Skeletal muscle tissue (tissue), 3 donors: ENCODE measurements at regions not wholly inside any gene's neighbourhood (a gene's known extent, or its start where the extent isn't known, plus 50 kb on each side); places are given as distances from the start of the nearest gene placed in this dataset.

Source experiments
- H3K27ac ChIP-seq: one replicate; pipeline ENCODE4 v1.7.0; 2013; ENCODE audit warnings: mild to moderate bottlenecking, low read depth, low read length, inconsistent platforms
- H3K27me3 ChIP-seq, 3 donors: one replicate each; pipeline ENCODE4 v1.7.0; 2013; ENCODE audit warnings: low read length in 3 of 3; ENCODE audit not compliant: control insufficient read depth in 3 of 3, insufficient read depth in 3 of 3
- H3K36me3 ChIP-seq, 3 donors: one replicate each; pipeline ENCODE4 v1.7.0; 2013; ENCODE audit warnings: low read length in 3 of 3; ENCODE audit not compliant: control insufficient read depth in 3 of 3, insufficient read depth in 3 of 3
- H3K4me1 ChIP-seq, 3 donors: one replicate each; pipeline ENCODE4 v1.7.0; 2013; ENCODE audit warnings: low read length in 3 of 3, mild to moderate bottlenecking in 3 of 3; ENCODE audit not compliant: control insufficient read depth in 3 of 3, insufficient read depth in 3 of 3
- H3K4me3 ChIP-seq, 3 donors: one replicate each; pipeline ENCODE4 v1.7.0; 2013; ENCODE audit warnings: low read length in 3 of 3
- H3K9ac ChIP-seq, 3 donors: one replicate each; pipeline ENCODE4 v1.7.0; 2013; ENCODE audit warnings: low read length in 3 of 3, mild to moderate bottlenecking in 3 of 3, moderate library complexity in 2 of 3, low read depth in 1 of 3
- H3K9me3 ChIP-seq, 3 donors: one replicate each; pipeline ENCODE4 v1.7.0; 2013; ENCODE audit warnings: low read length in 3 of 3; ENCODE audit not compliant: control insufficient read depth in 3 of 3
- donor health status: Osteomylitis.

DNA sequence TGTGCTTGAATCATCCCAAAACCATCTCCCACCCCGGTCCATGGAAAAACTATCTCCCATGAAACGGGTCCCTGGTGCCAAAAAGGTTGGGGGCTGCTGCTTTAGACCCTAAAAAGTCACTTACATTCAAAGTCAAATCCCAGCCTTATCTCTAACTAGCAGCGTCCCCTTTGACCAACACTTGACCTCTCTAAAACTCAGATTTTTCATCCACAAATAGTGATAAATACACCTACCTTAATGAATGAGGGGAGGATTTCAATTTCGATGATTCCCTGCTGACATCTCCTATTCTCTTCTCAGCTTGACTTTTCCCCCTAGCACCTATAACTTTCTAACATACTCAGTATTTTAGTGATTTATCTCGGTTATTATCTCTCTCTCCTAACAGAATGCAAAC lies 137.3 kb downstream of the BTG1 start:
- Histone ChIP-seq H3K9ac (no peak overlapping the region), H3K4me1 (no peaks in the 10 kb centered on the region), H3K27me3 (no peaks in the 10 kb centered on the region), H3K4me3 (no peak overlapping the region), H3K27ac (no peak overlapping the region), H3K36me3 (no peaks in the 10 kb centered on the region), H3K9me3 (no peaks in the 10 kb centered on the region)

DNA sequence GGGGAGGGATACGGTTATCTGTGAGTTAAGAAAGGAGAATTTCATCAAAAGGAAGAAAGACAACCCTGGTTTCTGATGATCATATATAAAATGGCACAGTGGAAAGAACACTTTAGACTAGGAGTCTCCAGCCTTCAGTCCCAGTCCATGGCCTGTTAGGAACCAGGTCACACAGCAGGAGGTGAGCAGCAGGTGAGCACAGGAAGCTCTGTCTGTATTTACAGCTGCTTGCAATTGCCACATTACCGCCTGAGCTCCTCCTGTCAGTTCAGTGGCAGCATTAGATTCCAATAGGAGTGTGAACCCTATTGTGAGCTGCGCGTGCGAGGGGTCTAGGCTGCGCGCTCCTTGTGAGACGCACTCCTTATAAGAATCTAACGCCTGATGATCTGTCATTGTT lies 137.9 kb downstream of the BTG1 start:
- Histone ChIP-seq H3K4me1 (no peaks in the 10 kb centered on the region), H3K36me3 (no peaks in the 10 kb centered on the region), H3K4me3 (no peak overlapping the region), H3K9me3 (no peaks in the 10 kb centered on the region), H3K9ac (no peak overlapping the region), H3K27ac (no peak overlapping the region), H3K27me3 (no peaks in the 10 kb centered on the region)

DNA sequence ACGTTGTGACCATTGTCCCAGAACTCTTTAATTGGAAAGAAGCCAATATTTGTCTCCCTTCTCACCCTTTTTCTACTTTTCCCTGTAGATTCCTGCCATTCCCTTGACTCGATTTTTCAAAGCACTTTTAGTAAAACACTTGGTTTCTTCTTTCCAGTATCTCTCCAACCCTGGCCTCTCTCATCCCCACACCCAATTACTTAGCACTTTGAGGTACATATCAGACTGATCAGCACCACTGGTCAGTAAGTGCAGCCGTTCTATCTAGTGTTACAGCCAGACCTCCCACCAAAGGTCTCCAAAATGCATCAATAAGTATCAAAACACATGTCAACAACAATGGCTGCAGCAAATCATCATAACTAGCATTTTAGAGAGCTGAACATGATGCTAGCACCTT lies 141.9 kb downstream of the BTG1 start:
- Histone ChIP-seq H3K27me3 (no peaks in the 10 kb centered on the region), H3K9ac (no peak overlapping the region), H3K4me3 (no peak overlapping the region), H3K36me3 (no peaks in the 10 kb centered on the region), H3K27ac (no peak overlapping the region), H3K4me1 (no peaks in the 10 kb centered on the region), H3K9me3 (no peaks in the 10 kb centered on the region)

DNA sequence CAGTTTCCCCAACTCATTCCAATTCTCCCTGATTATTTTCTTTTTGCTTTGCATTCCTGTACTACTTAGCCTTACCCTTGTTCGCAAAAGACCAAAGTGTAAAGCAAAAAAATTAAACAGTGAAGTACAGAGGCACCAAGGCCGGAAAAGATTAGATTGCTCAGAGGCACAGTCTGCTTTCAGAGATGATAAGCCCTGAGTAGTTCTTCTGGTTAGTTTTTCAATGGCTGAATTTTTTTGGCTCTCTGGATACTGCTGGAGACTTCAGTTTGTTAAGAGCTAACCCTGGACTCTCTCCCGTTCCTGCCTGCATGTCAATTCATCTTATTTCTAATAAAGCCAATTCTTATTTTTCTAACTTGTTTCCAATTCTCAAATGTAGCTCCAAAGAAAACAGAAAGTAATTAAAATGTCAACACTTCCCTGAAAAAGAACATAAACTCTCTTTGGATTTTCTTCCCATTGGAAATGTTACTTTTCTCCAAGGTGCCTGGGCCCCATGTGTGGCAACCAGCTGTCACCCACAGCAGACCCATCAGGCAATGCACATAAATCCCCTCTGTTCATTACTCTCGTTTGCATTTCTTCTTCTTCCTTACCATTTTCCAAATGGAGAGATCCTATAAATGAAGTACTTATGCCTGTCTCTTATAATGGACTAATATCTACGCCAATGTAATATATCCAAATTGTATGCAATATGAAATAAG lies 142.8 kb downstream of the BTG1 start:
- Histone ChIP-seq H3K4me1 (no peaks in the 10 kb centered on the region), H3K4me3 (no peak overlapping the region), H3K36me3 (no peaks in the 10 kb centered on the region), H3K27ac (no peak overlapping the region), H3K9ac (no peak overlapping the region), H3K27me3 (no peaks in the 10 kb centered on the region), H3K9me3 (no peaks in the 10 kb centered on the region)

DNA sequence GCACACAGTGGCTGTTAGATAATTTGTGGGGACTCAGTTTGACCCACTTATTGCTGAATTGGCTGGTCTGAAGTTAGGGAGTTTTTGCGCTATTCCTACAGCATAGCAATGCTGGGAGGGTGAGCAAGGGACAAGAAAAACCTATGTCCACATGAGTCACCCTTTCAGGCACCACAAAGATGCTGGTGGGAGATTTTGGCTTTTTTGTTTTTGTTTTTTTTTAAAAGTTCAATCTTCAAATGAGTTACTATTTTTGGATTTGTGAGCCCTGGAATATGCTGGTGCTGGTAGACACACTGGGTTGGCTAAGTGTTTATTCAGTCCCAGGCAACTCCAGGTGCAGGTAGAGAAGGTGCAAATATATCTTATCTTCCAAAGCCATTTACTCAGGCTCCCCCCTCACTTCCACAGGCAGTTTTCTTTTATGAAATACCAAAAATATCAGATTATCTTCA lies 143.4 kb downstream of the BTG1 start:
- H3K9ac ChIP-seq = no peak overlapping the region
- no peaks in the 10 kb centered on the region for H3K36me3 ChIP-seq
- H3K4me3 ChIP-seq = no peak overlapping the region
- H3K4me1 ChIP-seq = no peaks in the 10 kb centered on the region
- H3K27me3 ChIP-seq = no peaks in the 10 kb centered on the region
- no peak overlapping the region for H3K27ac ChIP-seq
- H3K9me3 ChIP-seq = no peaks in the 10 kb centered on the region

DNA sequence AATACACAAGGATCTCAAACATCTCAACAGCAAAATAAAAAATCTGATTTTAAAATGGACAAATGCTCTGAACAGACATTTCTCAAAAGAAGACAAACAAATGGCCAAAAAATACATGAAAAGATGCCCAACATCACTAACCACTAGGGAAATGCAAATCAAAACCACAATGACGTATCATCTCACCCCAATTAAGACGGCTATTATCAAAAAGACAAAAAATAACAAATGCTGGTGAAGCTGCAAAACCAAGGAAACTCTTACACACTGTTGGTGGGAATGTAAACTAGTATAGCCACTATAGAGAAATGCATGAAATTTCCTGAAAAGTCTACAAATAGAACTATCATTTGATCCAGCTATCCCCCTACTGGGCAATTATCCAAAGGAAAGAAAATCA lies 145.0 kb downstream of the BTG1 start:
- Histone ChIP-seq H3K36me3 (no peaks in the 10 kb centered on the region), H3K27ac (no peak overlapping the region), H3K27me3 (no peaks in the 10 kb centered on the region), H3K9ac (no peak overlapping the region), H3K9me3 (no peaks in the 10 kb centered on the region), H3K4me1 (no peaks in the 10 kb centered on the region), H3K4me3 (no peak overlapping the region)

DNA sequence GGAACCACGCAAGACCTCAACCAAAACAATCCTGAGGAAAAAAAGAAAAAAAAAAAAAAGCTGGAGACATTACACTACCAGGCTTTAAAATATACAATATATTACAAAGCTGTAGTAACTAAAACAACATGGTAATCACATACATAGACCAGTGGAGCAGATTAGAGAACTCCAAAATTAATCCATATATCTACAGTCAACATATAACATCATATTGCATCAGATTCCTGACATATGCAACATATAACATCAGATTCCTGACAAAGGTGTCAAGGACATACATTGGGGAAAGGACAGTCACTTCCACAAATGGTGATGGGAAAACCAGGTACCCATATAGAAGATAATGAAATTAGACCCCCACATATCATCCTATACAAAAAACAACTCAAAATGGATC lies 145.8 kb downstream of the BTG1 start:
- Histone ChIP-seq H3K27ac (no peak overlapping the region), H3K9ac (no peak overlapping the region), H3K4me3 (no peak overlapping the region), H3K27me3 (no peaks in the 10 kb centered on the region), H3K36me3 (no peaks in the 10 kb centered on the region), H3K4me1 (no peaks in the 10 kb centered on the region), H3K9me3 (no peaks in the 10 kb centered on the region)

DNA sequence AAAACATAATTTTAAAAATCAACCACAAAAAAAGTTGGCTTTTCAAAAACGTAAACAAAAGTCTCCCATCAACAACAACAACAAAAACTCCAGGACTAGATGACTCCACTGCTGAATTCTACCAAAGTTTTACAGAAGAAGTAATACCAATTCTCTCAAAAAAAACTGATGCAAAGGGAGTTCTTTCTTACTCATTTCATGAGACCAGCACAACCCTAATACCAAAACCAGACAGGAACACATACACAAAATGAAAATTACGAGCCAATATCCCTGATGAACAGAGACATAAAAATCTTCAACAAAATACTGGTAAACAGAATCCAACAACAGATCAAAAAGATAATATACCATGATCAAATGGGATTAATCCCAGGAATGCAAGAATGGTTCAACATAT lies 147.3 kb downstream of the BTG1 start:
- Histone ChIP-seq H3K9ac (no peak overlapping the region), H3K36me3 (no peaks in the 10 kb centered on the region), H3K27me3 (no peaks in the 10 kb centered on the region), H3K4me1 (no peaks in the 10 kb centered on the region), H3K27ac (no peak overlapping the region), H3K4me3 (no peak overlapping the region), H3K9me3 (no peaks in the 10 kb centered on the region)

DNA sequence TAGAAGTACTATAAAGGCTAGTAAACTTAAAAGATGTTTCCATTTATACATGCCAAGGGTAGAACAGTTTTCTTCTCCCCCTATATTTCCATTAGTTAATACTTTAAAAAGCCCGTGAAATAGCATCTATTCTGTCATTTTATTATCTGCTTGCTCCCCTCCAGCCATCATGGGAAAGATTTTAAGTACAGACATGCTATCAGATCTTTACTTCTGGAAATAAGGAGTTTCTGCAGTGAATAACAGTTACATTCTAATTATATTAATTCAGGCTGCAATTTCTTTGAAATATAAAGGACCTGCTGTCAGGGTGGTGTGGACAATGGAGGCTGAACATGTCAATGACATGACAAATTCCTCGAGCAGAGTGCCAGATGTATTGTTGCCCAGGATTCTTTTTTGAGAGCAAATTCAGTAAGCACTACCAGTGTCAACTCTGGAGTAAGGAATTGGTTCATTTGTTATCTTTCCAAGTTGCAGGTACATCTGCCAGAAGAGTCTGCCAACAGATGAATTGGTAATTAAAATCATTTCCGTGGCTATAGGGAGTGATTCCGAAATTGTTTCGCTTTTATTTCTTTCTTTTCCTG lies 151.3 kb downstream of the BTG1 start:
- no peaks in the 10 kb centered on the region for H3K9me3 ChIP-seq
- H3K27ac ChIP-seq = no peak overlapping the region
- H3K36me3 ChIP-seq = no peaks in the 10 kb centered on the region
- H3K27me3 ChIP-seq = no peaks in the 10 kb centered on the region
- H3K4me1 ChIP-seq = no peaks in the 10 kb centered on the region
- H3K4me3 ChIP-seq = no peak overlapping the region
- H3K9ac ChIP-seq = no peak overlapping the region

DNA sequence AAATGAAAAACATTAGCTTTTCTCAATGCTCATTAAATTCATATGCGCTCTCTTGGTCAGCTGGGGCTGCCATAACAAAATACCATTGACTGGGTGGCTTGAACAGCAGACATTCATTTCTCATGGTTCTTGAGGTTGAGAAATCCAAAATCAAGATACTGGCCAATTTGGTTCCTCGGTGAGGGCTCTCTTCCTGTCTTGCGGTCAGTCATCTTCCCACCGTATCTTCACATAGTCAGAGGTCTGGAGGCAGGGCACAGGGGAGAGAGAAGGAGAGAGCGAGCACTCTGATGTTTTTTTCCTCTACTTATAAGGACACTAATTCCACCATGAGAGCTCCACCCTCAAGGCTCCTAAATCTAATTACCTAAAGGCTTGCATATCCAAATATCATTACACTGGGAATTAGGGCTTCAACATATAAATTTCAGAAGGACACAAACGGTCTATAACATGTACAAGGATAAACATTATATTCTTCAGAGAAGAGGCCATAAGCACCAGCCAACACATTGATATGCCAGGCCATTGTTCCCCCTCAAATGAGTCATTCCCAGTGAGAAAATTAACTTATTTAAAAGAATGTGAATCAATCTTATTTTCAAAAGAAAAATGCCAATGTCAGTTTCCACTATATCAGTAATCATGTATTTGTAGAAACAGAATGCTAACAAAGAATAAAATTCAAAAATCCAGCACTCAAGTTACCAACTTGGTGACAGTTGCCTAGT lies 152.2 kb downstream of the BTG1 start:
- H3K4me1 ChIP-seq = no peaks in the 10 kb centered on the region
- no peaks in the 10 kb centered on the region for H3K36me3 ChIP-seq
- H3K9ac ChIP-seq = no peak overlapping the region
- H3K4me3 ChIP-seq = no peak overlapping the region
- H3K9me3 ChIP-seq = no peaks in the 10 kb centered on the region
- H3K27me3 ChIP-seq = no peaks in the 10 kb centered on the region
- H3K27ac ChIP-seq = no peak overlapping the region
